ENCODE measurements at regions not wholly inside any gene's neighbourhood (a gene's known extent, or its start where the extent isn't known, plus 50 kb on each side); places are given as distances from the start of the nearest gene placed in this dataset.

DNA sequence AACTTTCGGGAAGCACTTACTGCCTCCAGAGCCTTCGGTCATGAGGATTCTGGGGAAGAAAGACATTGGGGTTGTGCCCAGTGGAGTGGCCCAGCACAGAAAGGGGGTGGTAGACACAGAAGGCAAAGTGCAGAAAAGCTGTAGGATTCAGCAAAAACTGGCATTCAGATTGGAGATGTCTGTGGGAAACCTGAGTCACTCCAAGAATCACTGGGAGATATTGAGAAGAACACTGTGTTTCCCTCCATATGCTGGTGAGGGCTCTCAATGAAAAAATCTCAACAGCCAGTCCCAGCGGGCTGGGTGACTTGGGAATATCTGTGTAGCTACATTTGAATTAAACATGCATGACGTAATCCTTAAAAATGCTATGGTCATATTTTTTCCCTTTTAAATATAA, 61.2 kb upstream of the RCN1 start:
- TF ChIP-seq CTCF (IDR thresholded peaks at IDR 0.05) (no peak), POLR2A (IDR thresholded peaks at IDR 0.05) (no peak), POLR2AphosphoS5 (IDR thresholded peaks at IDR 0.05) (no peak)
